Type B pancreatic cell (in vitro differentiated cells): ENCODE measurements at regions not wholly inside any gene's neighbourhood (a gene's known extent, or its start where the extent isn't known, plus 50 kb on each side); places are given as distances from the start of the nearest gene placed in this dataset.

ENCODE experiments used
- DNase-seq: peaks from one replicate; pipeline ENCODE4 v3.0.0; 2021; ENCODE audit warnings: mixed read lengths; ENCODE audit not compliant: unreplicated experiment; ENCODE audit errors: extremely low spot score
- H3K27ac Mint-ChIP-seq: 2 replicates; pipeline ENCODE4 v1.8.0; 2021; ENCODE audit warnings: mild to moderate bottlenecking, mixed read lengths
- H3K27me3 Mint-ChIP-seq: 2 replicates; pipeline ENCODE4 v1.8.0; 2021; ENCODE audit warnings: mixed read lengths
- H3K36me3 Mint-ChIP-seq: 2 replicates; pipeline ENCODE4 v1.8.0; 2021; ENCODE audit warnings: mixed read lengths
- H3K4me1 Mint-ChIP-seq: one replicate; pipeline ENCODE4 v1.8.0; 2021; ENCODE audit warnings: mixed read lengths; ENCODE audit not compliant: unreplicated experiment
- H3K4me3 Mint-ChIP-seq: 2 replicates; pipeline ENCODE4 v1.8.0; 2021; ENCODE audit warnings: mild to moderate bottlenecking, mixed read lengths
- H3K9me3 Mint-ChIP-seq: 2 replicates; pipeline ENCODE4 v1.8.0; 2021; ENCODE audit warnings: mixed read lengths
- CTCF ChIP-seq: fragments of 200-600 bp; sonication (generic); conservative IDR thresholded peaks from 2 replicates; pipeline ENCODE4 v1.5.0; 2021; ENCODE audit warnings: antibody characterized with exemption, mild to moderate bottlenecking

- no peak overlapping the region for H3K27ac Mint-ChIP-seq
Measured at GRCh38 chr20:11431621-11432020, 486.1 kb upstream of the BTBD3 start.

GRCh38 chr20:11432407-11432806, 485.3 kb upstream of the BTBD3 start:
- H3K27me3 Mint-ChIP-seq, result no peaks in the 10 kb centered on the region
- peaks cover 11% of the 10 kb centered on the region for H3K9me3 Mint-ChIP-seq
- H3K27ac Mint-ChIP-seq, result no peak overlapping the region
- no peak overlapping the region for H3K4me3 Mint-ChIP-seq
- TF ChIP-seq CTCF, result no peak
- peaks cover 12% of the 10 kb centered on the region for H3K4me1 Mint-ChIP-seq
- DNase-seq, result no peak
- H3K36me3 Mint-ChIP-seq, result peaks cover 4% of the 10 kb centered on the region

More at GRCh38 chr20:11431621-11432020, 486.1 kb upstream of the BTBD3 start:
- Mint-ChIP-seq H3K27me3 (no peaks in the 10 kb centered on the region), H3K4me3 (no peak overlapping the region), H3K9me3 (peaks cover 4% of the 10 kb centered on the region), H3K4me1 (peaks cover 19% of the 10 kb centered on the region), H3K36me3 (no peaks in the 10 kb centered on the region)
- no peak for DNase-seq
- no peak for TF ChIP-seq CTCF

- H3K27ac Mint-ChIP-seq, result no peak overlapping the region
- H3K36me3 Mint-ChIP-seq, result peaks cover 7% of the 10 kb centered on the region
- H3K4me1 Mint-ChIP-seq, result no peaks in the 10 kb centered on the region
- peaks cover 13% of the 10 kb centered on the region for H3K9me3 Mint-ChIP-seq
- TF ChIP-seq CTCF, result no peak
- no peak for DNase-seq
- no peak overlapping the region for H3K4me3 Mint-ChIP-seq
- no peaks in the 10 kb centered on the region for H3K27me3 Mint-ChIP-seq
Measured at GRCh38 chr20:11436113-11436905, 481.4 kb upstream of the BTBD3 start.

- H3K4me3 Mint-ChIP-seq, result no peak overlapping the region
- DNase-seq, result no peak
- peaks cover 13% of the 10 kb centered on the region for H3K9me3 Mint-ChIP-seq
- H3K36me3 Mint-ChIP-seq, result peaks cover 7% of the 10 kb centered on the region
- H3K27ac Mint-ChIP-seq, result no peak overlapping the region
- peaks cover 3% of the 10 kb centered on the region for H3K4me1 Mint-ChIP-seq
- H3K27me3 Mint-ChIP-seq, result no peaks in the 10 kb centered on the region
- TF ChIP-seq CTCF, result no peak
Measured at GRCh38 chr20:11437090-11437489, 480.6 kb upstream of the BTBD3 start.

- H3K27me3 Mint-ChIP-seq, result no peaks in the 10 kb centered on the region
- peaks cover 4% of the 10 kb centered on the region for H3K4me1 Mint-ChIP-seq
- TF ChIP-seq CTCF, result no peak
- H3K36me3 Mint-ChIP-seq, result peaks cover 7% of the 10 kb centered on the region
- H3K4me3 Mint-ChIP-seq, result no peak overlapping the region
- peaks cover 13% of the 10 kb centered on the region for H3K9me3 Mint-ChIP-seq
- DNase-seq, result no peak
- no peak overlapping the region for H3K27ac Mint-ChIP-seq
Measured at GRCh38 chr20:11437611-11438380, 479.9 kb upstream of the BTBD3 start.
